Esophagus muscularis mucosa (tissue), 3 donors: ENCODE measurements at regions not wholly inside any gene's neighbourhood (a gene's known extent, or its start where the extent isn't known, plus 50 kb on each side); places are given as distances from the start of the nearest gene placed in this dataset.

Experiments used
- CTCF ChIP-seq, 3 experiments: fragments of 200-600 bp in 2 of 3; fragments of 450-650 bp in 1 of 3; sonication (generic) in 2 of 3; IDR thresholded peaks; one replicate each; pipeline ENCODE4 v1.5.1; 2017 to 2019; ENCODE audit warnings: antibody characterized with exemption in 3 of 3, mild to moderate bottlenecking in 2 of 3, moderate library complexity in 1 of 3
- EP300 ChIP-seq: sonication (generic); formaldehyde crosslinking; IDR thresholded peaks from one replicate; pipeline ENCODE4 v1.6.1; 2017; ENCODE audit warnings: antibody characterized with exemption

- TF ChIP-seq CTCF (IDR thresholded peaks at IDR 0.05) (no peak), EP300 (no peak)
Observed at GRCh38 chr2:155872396-155872795, 460.1 kb downstream of the NR4A2 start.
